ENCODE measurements at regions not wholly inside any gene's neighbourhood (a gene's known extent, or its start where the extent isn't known, plus 50 kb on each side); places are given as distances from the start of the nearest gene placed in this dataset.

- TF ChIP-seq CTCF (conservative IDR thresholded peaks at IDR 0.05; ENCODE audit: low read depth, low read length) = no peak
- no peak for TF ChIP-seq RFX5 (IDR thresholded peaks at IDR 0.05; ENCODE audit: low read depth, low read length)
- no peak for TF ChIP-seq POLR2A (IDR thresholded peaks at IDR 0.05; ENCODE audit: low read depth, low read length)
- TF ChIP-seq FOS (IDR thresholded peaks at IDR 0.05; ENCODE audit: low read depth, low read length) = no peak
- no peak for TF ChIP-seq RAD21 (IDR thresholded peaks at IDR 0.05; ENCODE audit: low read length)
- TF ChIP-seq CHD1 (IDR thresholded peaks at IDR 0.05; ENCODE audit: low read depth, low read length) = no peak
- TF ChIP-seq SMC3 (IDR thresholded peaks at IDR 0.05; ENCODE audit: low read depth, low read length) = no peak
- TF ChIP-seq MAZ (IDR thresholded peaks at IDR 0.05; ENCODE audit: borderline replicate concordance, low read depth, low read length) = no peak
- no peak for TF ChIP-seq BHLHE40 (IDR thresholded peaks at IDR 0.05; ENCODE audit: low read depth, low read length)
These were observed 173.0 kb upstream of the GATA6 start for GRCh38 chr18:21996351-21996826.

All from IMR-90 (cell line).